Stimulated activated CD4-positive, alpha-beta T cell treated with anti-CD3 and anti-CD28 coated beads, TNF-alpha, amount 100 ng/mL, for 4 hours (primary cell): ENCODE measurements at regions not wholly inside any gene's neighbourhood (a gene's known extent, or its start where the extent isn't known, plus 50 kb on each side); places are given as distances from the start of the nearest gene placed in this dataset.
"Not testable (repeated sequence)": the region's sequence is repeated elsewhere in the genome, so short reads cannot be mapped to it uniquely, and the experiment has no call there.

Experiments
- DNase-seq, 3 experiments: peaks; one replicate each; pipeline ENCODE4 v3.0.0-alpha.2; 2020; ENCODE audit warnings: low read depth in 3 of 3

GRCh38 chr20:40856653-40857052 is 167.6 kb upstream of the MAFB start:
- DNase-seq, result no peak

- DNase-seq, result no peak
These were observed 168.1 kb upstream of the TOP1 start for GRCh38 chr20:40860487-40860902.

GRCh38 chr20:40861427-40862008 is 167.1 kb upstream of the TOP1 start:
- DNase-seq, result no peak

GRCh38 chr20:40863355-40863919 is 165.2 kb upstream of the TOP1 start:
- DNase-seq, result no peak

GRCh38 chr20:40864470-40864869 is 164.2 kb upstream of the TOP1 start:
- no peak for DNase-seq

GRCh38 chr20:40865095-40865494 is 163.5 kb upstream of the TOP1 start:
- no peak for DNase-seq

- no peak for DNase-seq
These were observed 162.6 kb upstream of the TOP1 start for GRCh38 chr20:40866056-40866455.

- no peak for DNase-seq
These were observed 159.9 kb upstream of the TOP1 start for GRCh38 chr20:40868551-40869217.

- DNase-seq, result no peak
These were observed 159.1 kb upstream of the TOP1 start for GRCh38 chr20:40869218-40870147.

GRCh38 chr20:40875116-40876085 is 153.2 kb upstream of the TOP1 start:
- no peak for DNase-seq

GRCh38 chr20:40878099-40878498 is 150.5 kb upstream of the TOP1 start:
- not testable (repeated sequence) for DNase-seq

- DNase-seq, result no peak
These were observed 148.4 kb upstream of the TOP1 start for GRCh38 chr20:40880063-40880728.

- no peak for DNase-seq
These were observed 147.9 kb upstream of the TOP1 start for GRCh38 chr20:40880729-40881109.

GRCh38 chr20:40882152-40882551 is 146.5 kb upstream of the TOP1 start:
- DNase-seq, result no peak

- DNase-seq, result no peak
These were observed 145.5 kb upstream of the TOP1 start for GRCh38 chr20:40883097-40883496.

- no peak for DNase-seq
These were observed 141.5 kb upstream of the TOP1 start for GRCh38 chr20:40887105-40887504.

- not testable (repeated sequence) for DNase-seq
These were observed 139.4 kb upstream of the TOP1 start for GRCh38 chr20:40889266-40889665.

- DNase-seq, result no peak
These were observed 138.4 kb upstream of the TOP1 start for GRCh38 chr20:40890181-40890580.

- DNase-seq, result no peak
These were observed 138.0 kb upstream of the TOP1 start for GRCh38 chr20:40890635-40891034.

GRCh38 chr20:40891351-40891750 is 137.3 kb upstream of the TOP1 start:
- no peak for DNase-seq

- no peak for DNase-seq
These were observed 136.0 kb upstream of the TOP1 start for GRCh38 chr20:40892642-40893041.
